Mesendoderm (in vitro differentiated cells): ENCODE measurements at regions not wholly inside any gene's neighbourhood (a gene's known extent, or its start where the extent isn't known, plus 50 kb on each side); places are given as distances from the start of the nearest gene placed in this dataset.

ENCODE experiments used
- DNase-seq: peaks from one replicate; pipeline ENCODE4 v3.0.0; 2013
- H2AK5ac ChIP-seq: 2 replicates; pipeline ENCODE4 v1.6.1; 2013; ENCODE audit warnings: low read length, inconsistent platforms
- H2BK120ac ChIP-seq: 2 replicates; pipeline ENCODE4 v1.6.1; 2013; ENCODE audit warnings: low read depth, mild to moderate bottlenecking, low read length, moderate library complexity, mixed read lengths
- H2BK15ac ChIP-seq: replicated peaks from 2 replicates; pipeline ENCODE4 v1.6.1; 2013; ENCODE audit warnings: low read depth, mild to moderate bottlenecking, moderate library complexity
- H2BK5ac ChIP-seq: 2 replicates; pipeline ENCODE4 v1.6.1; 2013; ENCODE audit warnings: low read length, inconsistent platforms
- H3K18ac ChIP-seq: 2 replicates; pipeline ENCODE4 v1.6.1; 2013; ENCODE audit warnings: mild to moderate bottlenecking, low read length, mixed read lengths
- H3K23ac ChIP-seq: one replicate; pipeline ENCODE4 v1.6.1; 2013; ENCODE audit warnings: low read length
- H3K27ac ChIP-seq: 2 replicates; pipeline ENCODE4 v1.5.1; 2013; ENCODE audit warnings: low read depth, mild to moderate bottlenecking, inconsistent platforms, low read length, moderate library complexity
- H3K27me3 ChIP-seq: 2 replicates; pipeline ENCODE4 v1.6.1; 2013; ENCODE audit warnings: low read length, control low read depth, mild to moderate bottlenecking, inconsistent platforms; ENCODE audit not compliant: insufficient read depth, poor library complexity
- H3K36me3 ChIP-seq: 2 replicates; pipeline ENCODE4 v1.6.1; 2013; ENCODE audit warnings: low read length, inconsistent platforms; ENCODE audit not compliant: control insufficient read depth, insufficient read depth
- H3K4ac ChIP-seq: one replicate; pipeline ENCODE4 v1.6.1; 2013; ENCODE audit warnings: low read depth, mild to moderate bottlenecking, low read length, moderate library complexity
- H3K4me1 ChIP-seq: 2 replicates; pipeline ENCODE4 v1.6.1; 2013; ENCODE audit warnings: low read depth, low read length, inconsistent platforms; ENCODE audit not compliant: control insufficient read depth
- H3K4me2 ChIP-seq: 2 replicates; pipeline ENCODE4 v1.6.1; 2013; ENCODE audit warnings: low read length
- H3K4me3 ChIP-seq: 2 replicates; pipeline ENCODE4 v1.5.1; 2013; ENCODE audit warnings: mild to moderate bottlenecking, low read length
- H3K56ac ChIP-seq: one replicate; pipeline ENCODE4 v1.6.1; 2013; ENCODE audit warnings: low read length
- H3K79me1 ChIP-seq: 2 replicates; pipeline ENCODE4 v1.6.1; 2013; ENCODE audit warnings: low read length, inconsistent platforms
- H3K79me2 ChIP-seq: 2 replicates; pipeline ENCODE4 v1.6.1; 2013; ENCODE audit warnings: mild to moderate bottlenecking, low read length; ENCODE audit not compliant: control insufficient read depth, insufficient read depth
- H3K9ac ChIP-seq: 2 replicates; pipeline ENCODE4 v1.6.1; 2013; ENCODE audit warnings: low read length, inconsistent platforms
- H4K5ac ChIP-seq: one replicate; pipeline ENCODE4 v1.6.1; 2013; ENCODE audit warnings: low read length
- H4K8ac ChIP-seq: one replicate; pipeline ENCODE4 v1.6.1; 2013; ENCODE audit warnings: low read depth, mild to moderate bottlenecking, control low read depth, low read length, moderate library complexity
- WGBS: extraction: QIAGEN DNeasy Blood & Tissue Kit; methylation state at CpG from one replicate; pipeline ENCODE4 v1.1.7; 2013; ENCODE audit warnings: low lambda C conversion rate, missing lambda C conversion rate; ENCODE audit not compliant: insufficient coverage; ENCODE audit errors: extremely low coverage; 5-methylcytosine and 5-hydroxymethylcytosine counted together

DNA sequence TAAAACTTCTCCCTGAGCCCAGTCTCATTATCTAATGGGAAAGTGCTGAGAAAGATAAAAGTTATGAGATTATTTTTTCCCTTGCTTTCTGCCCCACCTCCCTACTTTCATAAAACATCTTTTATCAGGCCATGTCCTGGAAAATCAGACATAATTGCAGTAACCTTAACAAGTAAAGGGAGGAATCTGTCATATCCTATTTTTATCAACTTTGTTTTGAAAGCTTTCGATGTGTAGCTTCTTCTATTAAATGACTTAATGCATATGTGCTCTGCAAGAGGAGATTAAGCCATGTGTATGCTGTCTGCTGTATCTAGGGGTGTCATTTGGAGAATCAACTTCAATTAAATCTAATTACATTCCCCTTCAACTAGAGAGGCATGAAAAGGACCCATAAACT is 408.9 kb downstream of the CBLN4 start:
- H3K27me3 ChIP-seq: no peaks in the 10 kb centered on the region
- no peak overlapping the region for H3K9ac ChIP-seq
- no peak overlapping the region for H2BK5ac ChIP-seq
- WGBS: no CpG with 5 or more reads among the region's 1 CpG
- no peak overlapping the region for H3K4me3 ChIP-seq
- no peak overlapping the region for H2BK120ac ChIP-seq
- no peak overlapping the region for H2AK5ac ChIP-seq
- no peak overlapping the region for H4K5ac ChIP-seq
- H3K79me1 ChIP-seq: no peaks in the 10 kb centered on the region
- no peaks in the 10 kb centered on the region for H3K4me1 ChIP-seq
- H2BK15ac ChIP-seq: no peak overlapping the region
- no peak overlapping the region for H3K27ac ChIP-seq
- no peak overlapping the region for H3K18ac ChIP-seq
- H3K36me3 ChIP-seq: no peaks in the 10 kb centered on the region
- H4K8ac ChIP-seq: no peak overlapping the region
- no peak overlapping the region for H3K56ac ChIP-seq
- no peak overlapping the region for H3K23ac ChIP-seq
- no peak overlapping the region for H3K4me2 ChIP-seq
- H3K4ac ChIP-seq: no peak overlapping the region
- H3K79me2 ChIP-seq: no peaks in the 10 kb centered on the region
- no peak for DNase-seq

DNA sequence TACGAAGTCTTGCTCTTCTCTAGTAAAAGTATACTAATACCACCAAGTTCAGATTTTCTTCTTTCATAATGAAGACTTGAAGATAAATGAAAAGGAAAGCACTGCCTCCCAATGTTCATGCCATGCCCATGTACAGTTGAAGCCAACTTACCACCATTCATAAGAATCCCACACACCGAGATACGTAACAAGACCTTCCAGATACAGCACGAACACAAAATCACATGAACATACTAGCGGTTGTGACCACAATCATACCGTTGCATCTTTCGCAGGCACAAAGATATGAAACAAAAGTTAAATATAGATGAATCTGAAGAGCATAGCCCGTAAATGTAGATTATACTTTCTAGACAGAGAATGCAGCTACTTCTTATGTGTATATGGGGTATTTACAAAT is 412.5 kb downstream of the CBLN4 start:
- H2BK120ac ChIP-seq: no peak overlapping the region
- DNase-seq: no peak
- H3K56ac ChIP-seq: no peak overlapping the region
- H3K36me3 ChIP-seq: no peaks in the 10 kb centered on the region
- H3K9ac ChIP-seq: no peak overlapping the region
- H3K79me2 ChIP-seq: no peaks in the 10 kb centered on the region
- no peak overlapping the region for H4K8ac ChIP-seq
- H2BK5ac ChIP-seq: no peak overlapping the region
- no CpG with 5 or more reads among the region's 8 CpGs for WGBS
- no peaks in the 10 kb centered on the region for H3K79me1 ChIP-seq
- H3K23ac ChIP-seq: no peak overlapping the region
- no peak overlapping the region for H3K18ac ChIP-seq
- H3K27ac ChIP-seq: no peak overlapping the region
- no peak overlapping the region for H3K4me2 ChIP-seq
- no peak overlapping the region for H2BK15ac ChIP-seq
- no peaks in the 10 kb centered on the region for H3K27me3 ChIP-seq
- H3K4me1 ChIP-seq: no peaks in the 10 kb centered on the region
- no peak overlapping the region for H3K4ac ChIP-seq
- H3K4me3 ChIP-seq: no peak overlapping the region
- H4K5ac ChIP-seq: no peak overlapping the region
- H2AK5ac ChIP-seq: no peak overlapping the region

DNA sequence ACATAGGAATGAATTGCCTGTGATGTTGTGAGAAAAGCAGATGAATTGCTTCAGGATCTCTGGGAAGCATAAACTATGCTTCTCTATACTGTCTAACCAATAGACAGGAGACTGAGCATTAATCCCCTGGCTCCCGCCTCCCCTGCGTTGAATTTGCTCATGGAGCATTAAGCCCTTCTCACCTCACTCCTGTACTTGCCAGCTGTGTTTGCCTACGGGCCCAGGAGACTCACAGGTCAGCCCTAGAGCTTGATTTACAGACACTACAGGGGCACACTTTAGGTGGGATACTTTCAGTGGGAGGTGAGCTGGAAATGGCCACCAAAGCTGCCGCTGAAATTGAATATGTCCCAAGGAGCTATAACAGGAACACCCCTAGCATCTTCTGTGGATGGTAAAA is 418.7 kb downstream of the CBLN4 start:
- Histone ChIP-seq H3K79me2 (no peaks in the 10 kb centered on the region), H3K18ac (no peak overlapping the region), H3K79me1 (no peaks in the 10 kb centered on the region), H2AK5ac (no peak overlapping the region), H2BK15ac (no peak overlapping the region), H2BK5ac (no peak overlapping the region), H3K56ac (no peak overlapping the region), H3K4ac (no peak overlapping the region), H4K8ac (no peak overlapping the region), H2BK120ac (no peak overlapping the region), H3K23ac (no peak overlapping the region), H4K5ac (no peak overlapping the region), H3K27me3 (no peaks in the 10 kb centered on the region), H3K4me1 (no peaks in the 10 kb centered on the region), H3K4me2 (no peak overlapping the region), H3K4me3 (no peak overlapping the region), H3K27ac (no peak overlapping the region), H3K36me3 (no peaks in the 10 kb centered on the region), H3K9ac (no peak overlapping the region)
- WGBS: no CpG with 5 or more reads among the region's 4 CpGs
- no peak for DNase-seq

DNA sequence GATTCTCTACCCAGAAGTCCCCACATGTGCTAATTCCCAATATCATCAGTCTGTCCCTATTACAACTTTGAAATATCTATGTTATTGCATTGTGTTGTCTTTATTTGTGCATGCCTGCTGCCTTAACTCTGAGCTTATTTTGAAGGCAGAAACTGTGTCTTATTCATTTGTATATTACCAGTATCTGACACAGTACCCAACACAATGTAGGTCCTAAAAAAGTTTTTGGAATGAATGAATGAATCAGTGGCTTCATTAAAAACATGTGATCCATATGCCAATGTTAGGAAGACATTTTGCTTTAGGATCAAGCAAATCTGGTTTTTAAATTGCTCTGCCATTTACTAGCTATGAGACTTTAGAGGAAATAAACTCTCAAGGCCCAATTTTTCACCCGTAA is 420.4 kb downstream of the CBLN4 start:
- no peak overlapping the region for H2AK5ac ChIP-seq
- no peak overlapping the region for H2BK120ac ChIP-seq
- H4K8ac ChIP-seq: no peak overlapping the region
- no peaks in the 10 kb centered on the region for H3K79me2 ChIP-seq
- whole genome bisulfite sequencing: no CpG with 5 or more reads among the region's 1 CpG
- H3K79me1 ChIP-seq: no peaks in the 10 kb centered on the region
- H3K4me3 ChIP-seq: no peak overlapping the region
- H3K4me2 ChIP-seq: no peak overlapping the region
- no peak overlapping the region for H3K18ac ChIP-seq
- H3K27ac ChIP-seq: no peak overlapping the region
- H3K36me3 ChIP-seq: no peaks in the 10 kb centered on the region
- H2BK5ac ChIP-seq: no peak overlapping the region
- H3K23ac ChIP-seq: no peak overlapping the region
- no peak overlapping the region for H3K56ac ChIP-seq
- H3K4ac ChIP-seq: no peak overlapping the region
- H3K27me3 ChIP-seq: no peaks in the 10 kb centered on the region
- no peak overlapping the region for H2BK15ac ChIP-seq
- DNase-seq: no peak
- H3K4me1 ChIP-seq: no peaks in the 10 kb centered on the region
- H4K5ac ChIP-seq: no peak overlapping the region
- H3K9ac ChIP-seq: no peak overlapping the region

DNA sequence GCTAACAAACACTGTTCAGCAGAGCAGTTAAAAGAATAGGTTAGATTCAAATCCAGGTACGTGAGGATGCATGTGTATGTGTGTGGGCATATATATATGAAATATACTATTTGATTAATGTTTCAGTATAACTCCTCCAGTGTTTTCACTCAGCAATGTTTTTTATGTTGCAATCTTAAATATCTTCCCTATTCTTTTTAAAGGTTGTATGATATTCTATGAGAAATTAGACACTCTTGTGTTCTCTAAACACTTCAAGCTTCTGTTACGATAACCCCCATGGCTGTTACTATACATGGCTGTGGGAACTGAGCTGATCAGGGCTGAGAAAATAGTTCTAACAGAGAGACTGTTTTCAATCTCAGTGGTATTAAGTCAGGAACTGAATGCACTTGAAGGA is 421.0 kb downstream of the CBLN4 start:
- Histone ChIP-seq H3K4me1 (no peaks in the 10 kb centered on the region), H2BK15ac (no peak overlapping the region), H3K36me3 (no peaks in the 10 kb centered on the region), H3K79me1 (no peaks in the 10 kb centered on the region), H3K4me3 (no peak overlapping the region), H2AK5ac (no peak overlapping the region), H3K4ac (no peak overlapping the region), H3K9ac (no peak overlapping the region), H3K23ac (no peak overlapping the region), H4K8ac (no peak overlapping the region), H4K5ac (no peak overlapping the region), H3K18ac (no peak overlapping the region), H3K4me2 (no peak overlapping the region), H2BK5ac (no peak overlapping the region), H2BK120ac (no peak overlapping the region), H3K27me3 (no peaks in the 10 kb centered on the region), H3K56ac (no peak overlapping the region), H3K79me2 (no peaks in the 10 kb centered on the region), H3K27ac (no peak overlapping the region)
- DNase-seq: no peak
- no CpG with 5 or more reads among the region's 2 CpGs for WGBS

DNA sequence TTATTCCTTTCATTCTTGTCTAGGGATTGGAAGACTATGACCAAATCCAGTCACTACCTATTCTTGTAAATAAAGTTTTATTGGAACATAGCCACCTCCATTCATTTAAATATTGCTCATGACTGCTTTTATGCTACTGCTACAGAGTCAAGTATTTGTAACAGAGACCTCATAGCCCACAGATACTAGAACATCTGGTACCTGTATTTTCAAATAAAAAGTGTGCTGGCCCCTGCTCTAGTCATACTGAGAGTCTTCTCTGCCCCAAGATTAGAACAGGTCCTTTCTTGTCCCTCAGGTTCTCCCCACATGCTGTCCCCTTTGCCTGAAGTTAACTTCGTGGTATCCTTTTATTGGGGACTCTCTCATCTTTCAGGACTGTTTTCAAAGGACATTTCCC is 422.3 kb downstream of the CBLN4 start:
- Histone ChIP-seq H2BK15ac (no peak overlapping the region), H2AK5ac (no peak overlapping the region), H3K18ac (no peak overlapping the region), H3K27ac (no peak overlapping the region), H3K79me2 (no peaks in the 10 kb centered on the region), H3K23ac (no peak overlapping the region), H3K56ac (no peak overlapping the region), H2BK120ac (no peak overlapping the region), H3K9ac (no peak overlapping the region), H2BK5ac (no peak overlapping the region), H4K8ac (no peak overlapping the region), H3K4me1 (no peaks in the 10 kb centered on the region), H4K5ac (no peak overlapping the region), H3K36me3 (no peaks in the 10 kb centered on the region), H3K79me1 (no peaks in the 10 kb centered on the region), H3K4me3 (no peak overlapping the region), H3K4ac (no peak overlapping the region), H3K27me3 (no peaks in the 10 kb centered on the region), H3K4me2 (no peak overlapping the region)
- no peak for DNase-seq
- no CpG with 5 or more reads among the region's 1 CpG for WGBS
